ENCODE measurements at regions not wholly inside any gene's neighbourhood (a gene's known extent, or its start where the extent isn't known, plus 50 kb on each side); places are given as distances from the start of the nearest gene placed in this dataset.

DNA sequence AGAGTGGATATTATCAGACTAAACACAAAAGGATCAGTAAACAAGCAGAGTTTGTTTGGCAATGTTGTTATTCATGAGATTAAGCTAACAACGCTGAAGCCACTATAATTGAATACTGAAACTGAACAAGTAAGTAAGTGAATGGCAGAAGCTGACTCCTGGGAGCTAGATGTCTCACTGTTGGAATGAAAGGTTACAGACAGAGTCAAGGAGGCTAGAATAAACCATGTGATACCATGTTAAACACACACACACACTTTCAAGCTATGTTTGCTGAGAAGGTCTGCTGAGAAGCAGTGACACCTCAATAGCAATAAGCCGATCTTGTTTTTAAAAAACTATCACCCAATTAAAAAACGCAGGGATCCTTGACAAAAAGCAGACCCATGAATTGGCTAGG, 1609.4 kb upstream of the MIR17HG start:
- TF ChIP-seq, protein P1, sequence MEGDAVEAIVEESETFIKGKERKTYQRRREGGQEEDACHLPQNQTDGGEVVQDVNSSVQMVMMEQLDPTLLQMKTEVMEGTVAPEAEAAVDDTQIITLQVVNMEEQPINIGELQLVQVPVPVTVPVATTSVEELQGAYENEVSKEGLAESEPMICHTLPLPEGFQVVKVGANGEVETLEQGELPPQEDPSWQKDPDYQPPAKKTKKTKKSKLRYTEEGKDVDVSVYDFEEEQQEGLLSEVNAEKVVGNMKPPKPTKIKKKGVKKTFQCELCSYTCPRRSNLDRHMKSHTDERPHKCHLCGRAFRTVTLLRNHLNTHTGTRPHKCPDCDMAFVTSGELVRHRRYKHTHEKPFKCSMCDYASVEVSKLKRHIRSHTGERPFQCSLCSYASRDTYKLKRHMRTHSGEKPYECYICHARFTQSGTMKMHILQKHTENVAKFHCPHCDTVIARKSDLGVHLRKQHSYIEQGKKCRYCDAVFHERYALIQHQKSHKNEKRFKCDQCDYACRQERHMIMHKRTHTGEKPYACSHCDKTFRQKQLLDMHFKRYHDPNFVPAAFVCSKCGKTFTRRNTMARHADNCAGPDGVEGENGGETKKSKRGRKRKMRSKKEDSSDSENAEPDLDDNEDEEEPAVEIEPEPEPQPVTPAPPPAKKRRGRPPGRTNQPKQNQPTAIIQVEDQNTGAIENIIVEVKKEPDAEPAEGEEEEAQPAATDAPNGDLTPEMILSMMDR (IDR thresholded peaks at IDR 0.05; ENCODE audit: low read depth, low read length, poor library complexity, severe bottlenecking), result no peak
- no peak for TF ChIP-seq EZH2phosphoT487 (IDR thresholded peaks at IDR 0.05; ENCODE audit: borderline replicate concordance, low read length)
